ENCODE measurements at regions not wholly inside any gene's neighbourhood (a gene's known extent, or its start where the extent isn't known, plus 50 kb on each side); places are given as distances from the start of the nearest gene placed in this dataset.

GRCh38 chr17:77307479-77308198, 166.9 kb downstream of the SEC14L1 start:
- no peak for DNase-seq (ENCODE audit: low read depth)

GRCh38 chr17:77308861-77309726, 168.3 kb downstream of the SEC14L1 start:
- peak; percentile 83 for DNase-seq (ENCODE audit: low read depth)

GRCh38 chr17:77310336-77310735, 169.6 kb downstream of the SEC14L1 start:
- DNase-seq (ENCODE audit: low read depth) = no peak

- no peak for DNase-seq (ENCODE audit: low read depth)
These were observed 170.7 kb downstream of the SEC14L1 start for GRCh38 chr17:77311371-77311981.

DNA sequence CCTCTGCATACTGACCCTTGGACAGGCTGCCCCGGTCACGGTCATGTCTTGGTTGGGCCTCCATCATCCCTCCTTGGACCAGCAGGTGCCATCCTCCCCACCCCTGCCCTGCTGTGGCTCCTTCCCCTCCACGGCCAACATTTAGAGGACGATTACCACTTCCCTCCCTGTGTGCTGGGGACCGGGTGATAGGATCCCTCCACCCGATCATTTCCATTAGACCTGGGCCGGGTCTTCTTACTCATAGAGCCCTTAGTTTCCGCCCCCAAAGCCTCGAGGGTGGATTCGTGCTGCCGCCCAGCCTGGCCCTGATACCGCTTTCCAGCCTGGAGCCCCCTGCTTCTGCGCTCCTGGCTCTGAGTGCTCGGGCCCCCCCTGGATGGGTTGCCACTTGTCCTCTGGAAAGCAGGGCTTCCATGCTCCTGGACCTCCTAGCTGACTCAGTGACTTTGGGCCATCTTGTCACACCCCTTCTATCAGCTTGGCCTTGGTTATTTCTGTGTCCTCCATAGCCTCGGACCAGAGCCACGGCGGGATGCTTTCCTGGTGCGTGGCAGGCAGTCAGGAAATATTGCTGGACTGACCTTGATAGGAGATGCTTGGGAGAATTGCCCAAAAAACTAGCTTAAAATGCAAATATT, 171.4 kb downstream of the SEC14L1 start:
- no peak for DNase-seq (ENCODE audit: low read depth)

GRCh38 chr17:77312786-77313599, 172.2 kb downstream of the SEC14L1 start:
- peak; percentile 97 for DNase-seq (ENCODE audit: low read depth)

GRCh38 chr17:77313831-77314230, 173.1 kb downstream of the SEC14L1 start:
- DNase-seq (ENCODE audit: low read depth) = no peak

- no peak for DNase-seq (ENCODE audit: low read depth)
These were observed 173.8 kb downstream of the SEC14L1 start for GRCh38 chr17:77314601-77315000.

- DNase-seq (ENCODE audit: low read depth) = no peak
These were observed 174.2 kb downstream of the SEC14L1 start for GRCh38 chr17:77315010-77315409.

DNA sequence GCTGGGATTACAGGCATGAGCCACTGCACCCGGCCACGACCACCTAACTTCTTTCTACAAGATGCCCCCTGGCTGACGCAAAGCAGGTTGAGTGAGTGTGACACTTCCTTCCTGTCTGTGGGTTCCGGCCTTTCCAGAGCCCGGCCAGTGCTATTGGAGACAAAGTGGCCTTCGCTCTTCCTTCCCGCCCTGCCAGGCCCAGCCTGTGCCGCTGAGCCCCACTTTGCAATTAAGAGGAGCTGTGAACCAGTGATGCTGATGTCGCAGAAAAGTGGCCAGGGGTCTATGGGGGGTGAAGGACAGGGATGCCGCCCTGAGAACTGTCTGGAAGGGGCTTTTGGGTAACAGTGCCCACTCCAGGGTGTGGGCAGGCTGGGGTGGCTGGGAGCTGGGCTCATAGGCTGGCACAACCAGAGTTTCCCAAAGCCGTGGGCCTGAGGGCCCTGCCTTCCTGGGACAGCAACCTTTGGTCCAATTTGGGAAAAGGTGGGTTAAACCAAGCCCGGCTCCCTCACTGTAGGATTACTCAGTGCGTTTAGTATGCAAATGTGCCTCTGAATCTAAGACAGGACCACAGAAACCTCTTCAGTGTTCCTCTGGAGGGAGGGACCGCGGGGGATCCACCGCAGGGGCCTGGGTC, 174.9 kb downstream of the SEC14L1 start:
- no peak for DNase-seq (ENCODE audit: low read depth)

- DNase-seq (ENCODE audit: low read depth) = peak; percentile 57
These were observed 175.4 kb downstream of the SEC14L1 start for GRCh38 chr17:77316191-77316641.

DNA sequence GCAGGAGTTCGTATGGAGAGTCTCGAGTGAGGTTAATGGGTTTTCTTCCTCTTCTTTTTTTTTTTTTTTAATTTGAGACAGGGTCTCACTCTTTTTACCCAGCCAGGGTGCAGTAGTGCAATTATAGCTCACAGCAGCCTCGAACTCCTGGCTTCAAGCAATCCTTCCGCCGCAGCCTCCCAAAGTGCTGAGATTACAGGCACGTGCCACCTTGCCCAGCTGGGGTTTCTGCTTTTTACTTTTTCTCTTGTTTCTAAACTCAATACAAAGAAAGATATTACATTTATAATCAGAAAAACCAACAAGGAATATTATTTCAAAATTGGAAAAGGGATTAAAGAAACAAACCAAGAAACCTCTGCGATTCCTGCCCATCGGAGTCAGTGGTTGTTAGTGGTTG, 175.9 kb downstream of the SEC14L1 start:
- no peak for DNase-seq (ENCODE audit: low read depth)

DNA sequence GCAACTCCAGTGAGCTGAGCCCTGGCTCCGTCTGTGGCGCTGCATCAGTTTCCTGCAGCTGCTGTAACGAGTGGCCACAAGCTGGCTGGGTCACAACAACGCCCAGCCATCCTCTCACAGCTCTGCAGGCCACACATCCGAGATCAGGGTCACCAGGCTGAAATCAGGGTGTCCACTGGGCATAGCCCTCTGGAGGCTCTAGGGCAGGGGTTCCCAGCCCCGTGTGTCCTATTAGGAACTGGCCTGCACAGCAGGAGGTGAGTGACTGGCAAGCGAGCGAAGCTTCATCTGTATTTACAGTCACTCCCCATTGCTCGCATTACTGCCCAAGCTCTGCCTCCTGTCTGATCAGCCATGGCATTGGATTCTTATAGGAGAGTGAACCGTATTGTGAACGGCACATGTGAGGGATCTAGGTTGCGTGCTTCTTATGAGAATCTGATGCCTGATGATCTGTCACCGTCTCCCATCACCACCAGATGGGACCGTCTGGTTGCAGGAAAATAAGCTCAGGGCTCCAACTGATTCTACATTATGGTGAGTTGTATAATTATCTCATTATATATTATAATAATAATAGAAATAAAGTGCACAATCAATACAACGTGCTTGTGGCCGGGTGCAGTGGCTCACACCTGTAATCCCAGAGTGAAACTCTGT, 176.5 kb downstream of the SEC14L1 start:
- no peak for DNase-seq (ENCODE audit: low read depth)

DNA sequence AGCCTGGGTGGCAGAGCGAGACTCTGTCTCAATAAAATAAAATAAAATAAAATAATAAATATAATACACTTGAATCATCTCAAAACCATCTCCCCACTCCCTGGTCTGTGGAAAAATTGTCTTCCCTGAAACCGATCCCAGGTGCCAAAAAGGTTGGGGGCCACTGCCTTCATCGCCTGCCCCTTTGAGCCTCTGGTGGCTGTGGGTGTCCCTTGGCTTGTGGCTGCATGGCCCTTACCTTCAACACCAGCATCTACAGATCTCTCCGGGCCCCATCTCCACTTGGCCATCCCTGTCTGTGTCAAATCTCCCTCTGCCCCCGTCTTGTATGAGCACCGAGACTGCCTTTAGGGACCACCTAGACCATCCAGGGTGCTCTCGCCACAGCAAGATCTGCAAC, 177.3 kb downstream of the SEC14L1 start:
- DNase-seq (ENCODE audit: low read depth) = no peak

DNA sequence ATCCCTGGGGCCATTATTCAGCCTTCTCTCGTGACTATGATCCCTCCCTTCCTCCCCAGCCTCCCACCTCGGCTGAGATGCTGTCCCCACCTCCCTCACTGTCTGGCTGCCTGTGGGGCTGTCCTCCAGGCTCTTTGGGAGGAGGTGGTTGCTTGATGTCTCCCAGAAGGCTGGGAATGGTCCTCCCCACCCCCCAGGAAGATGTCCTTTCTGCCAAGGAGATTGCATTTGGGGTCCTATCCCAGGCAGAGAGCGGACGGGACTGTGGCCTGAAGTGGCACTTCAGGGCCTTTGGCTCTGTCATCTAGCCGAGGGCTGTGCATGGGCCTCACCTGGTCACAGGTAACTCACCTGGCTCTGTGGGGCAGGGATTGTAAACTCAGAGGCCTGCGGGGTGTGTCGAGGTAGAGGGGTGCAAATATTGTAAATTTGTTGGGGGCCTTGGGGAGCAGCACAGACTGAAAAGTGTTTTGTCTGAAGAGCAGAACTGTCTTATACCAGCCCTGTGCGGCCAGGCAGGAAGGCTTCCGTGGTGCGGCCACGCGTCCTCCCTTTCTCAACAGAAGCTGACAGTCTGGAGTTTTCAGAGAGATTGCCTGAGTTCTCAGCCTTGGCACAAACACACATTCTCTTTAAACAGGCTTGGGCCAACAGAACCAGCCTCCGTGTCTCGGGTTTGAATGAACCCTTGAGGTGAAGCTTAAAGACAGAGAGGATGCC, 177.9 kb downstream of the SEC14L1 start:
- DNase-seq (ENCODE audit: low read depth) = no peak

- peak; percentile 81 for DNase-seq (ENCODE audit: low read depth)
These were observed 178.7 kb downstream of the SEC14L1 start for GRCh38 chr17:77319211-77320043.

GRCh38 chr17:77320044-77320440, 179.3 kb downstream of the SEC14L1 start:
- DNase-seq (ENCODE audit: low read depth) = peak; percentile 59

DNA sequence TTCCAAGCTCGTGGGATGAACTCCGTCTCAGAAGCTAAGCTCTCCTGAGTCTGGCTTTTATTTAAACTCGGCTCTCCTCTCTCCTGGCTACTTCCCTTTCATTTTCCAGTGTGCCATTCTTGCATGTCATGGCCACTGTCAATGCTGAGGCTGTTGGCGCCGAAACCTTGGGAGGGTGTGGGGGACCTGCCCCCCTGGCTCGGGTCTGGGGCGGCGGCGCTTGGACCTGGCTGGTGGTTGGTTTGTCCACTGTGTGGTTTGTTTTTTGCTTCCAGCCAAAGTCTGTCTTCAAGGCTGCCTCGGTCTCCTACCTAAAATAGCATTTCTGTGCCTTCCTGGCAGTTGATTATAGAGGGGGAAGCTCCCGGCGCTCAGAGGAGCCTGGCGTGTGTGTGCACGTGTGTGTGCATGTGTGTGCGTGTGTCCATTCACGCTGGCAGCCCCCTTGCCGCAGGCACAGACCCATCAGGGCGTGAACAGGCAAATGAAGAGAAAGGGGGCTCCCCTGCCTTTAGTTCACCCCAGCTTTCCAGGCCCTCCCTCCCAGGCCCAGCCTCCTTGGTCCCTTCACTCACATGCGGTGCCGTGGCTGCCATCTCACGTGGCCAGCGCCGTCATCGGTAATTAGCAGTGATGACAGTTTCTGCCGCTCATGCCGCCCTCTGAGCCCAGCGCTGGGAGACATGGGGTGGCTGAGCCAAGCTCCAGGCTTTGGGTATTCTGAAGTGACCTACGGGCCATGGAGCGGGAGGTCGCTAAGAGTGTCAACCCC, 179.9 kb downstream of the SEC14L1 start:
- DNase-seq (ENCODE audit: low read depth) = no peak

Measured in stromal cell of bone marrow (primary cell).